ENCODE measurements at regions not wholly inside any gene's neighbourhood (a gene's known extent, or its start where the extent isn't known, plus 50 kb on each side); places are given as distances from the start of the nearest gene placed in this dataset.

- DNase-seq = no peak
Measured at GRCh38 chr3:189118896-189119295, 52.9 kb upstream of the TPRG1 start.

- DNase-seq = no peak
Measured at GRCh38 chr3:189119950-189120349, 51.8 kb upstream of the TPRG1 start.

GRCh38 chr3:189121092-189121491, 50.7 kb upstream of the TPRG1 start:
- no peak for DNase-seq

Measured in NCI-H524 (cell line).